Ectodermal cell (in vitro differentiated cells): ENCODE measurements at regions not wholly inside any gene's neighbourhood (a gene's known extent, or its start where the extent isn't known, plus 50 kb on each side); places are given as distances from the start of the nearest gene placed in this dataset.

Source experiments
- H3K27ac ChIP-seq: 2 replicates; pipeline ENCODE4 v1.7.0; 2013; ENCODE audit warnings: mild to moderate bottlenecking, low read depth, low read length; ENCODE audit not compliant: insufficient read depth, poor library complexity, severe bottlenecking
- H3K27me3 ChIP-seq: 2 replicates; pipeline ENCODE4 v1.7.0; 2013; ENCODE audit warnings: mild to moderate bottlenecking, low read length; ENCODE audit not compliant: insufficient read depth, control insufficient read depth, poor library complexity, severe bottlenecking
- H3K36me3 ChIP-seq: one replicate; pipeline ENCODE4 v1.7.0; 2013; ENCODE audit warnings: low read length; ENCODE audit not compliant: control insufficient read depth, insufficient read depth
- H3K4me1 ChIP-seq: one replicate; pipeline ENCODE4 v1.7.0; 2013; ENCODE audit warnings: low read length; ENCODE audit not compliant: control insufficient read depth, insufficient read depth
- H3K4me3 ChIP-seq: 2 replicates; pipeline ENCODE4 v1.7.0; 2013; ENCODE audit warnings: low read depth, low read length, control low read depth; ENCODE audit not compliant: insufficient read depth
- H3K9me3 ChIP-seq: 2 replicates; pipeline ENCODE4 v1.7.0; 2013; ENCODE audit warnings: mild to moderate bottlenecking, low read length, moderate library complexity; ENCODE audit not compliant: control insufficient read depth
- WGBS, 2 experiments: methylation state at CpG; one replicate each; pipeline ENCODE4 v1.1.7; 2013; ENCODE audit warnings: missing lambda C conversion rate in 2 of 2; 5-methylcytosine and 5-hydroxymethylcytosine counted together

DNA sequence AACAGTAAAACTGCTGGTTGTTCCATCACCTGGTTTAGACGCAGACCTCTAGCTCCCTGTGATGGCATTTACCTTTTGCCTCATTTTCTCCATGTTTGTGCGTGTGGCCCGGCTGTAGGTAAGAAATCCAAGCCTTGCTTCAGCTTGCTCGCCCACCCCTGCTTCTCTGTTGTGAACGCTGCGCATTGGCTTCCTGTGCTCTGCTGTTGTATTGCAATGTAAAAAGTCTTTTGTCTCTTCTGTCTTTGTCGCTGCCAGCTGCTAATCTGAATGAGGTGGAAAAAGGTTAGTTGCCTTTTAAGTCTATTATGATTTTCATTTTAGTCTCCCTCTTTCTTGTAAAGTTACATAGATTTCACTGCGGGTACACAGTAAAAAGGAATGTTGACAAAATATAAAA, 127.3 kb upstream of the PACRGL start:
- WGBS, 2 experiments, result 14 to 18% methylated on average over 6 to 8 of the region's 8 CpGs
- Histone ChIP-seq H3K4me1 (peaks cover 5% of the 10 kb centered on the region), H3K4me3 (no peak overlapping the region), H3K36me3 (no peaks in the 10 kb centered on the region), H3K27ac (no peak overlapping the region), H3K27me3 (no peaks in the 10 kb centered on the region), H3K9me3 (no peaks in the 10 kb centered on the region)

DNA sequence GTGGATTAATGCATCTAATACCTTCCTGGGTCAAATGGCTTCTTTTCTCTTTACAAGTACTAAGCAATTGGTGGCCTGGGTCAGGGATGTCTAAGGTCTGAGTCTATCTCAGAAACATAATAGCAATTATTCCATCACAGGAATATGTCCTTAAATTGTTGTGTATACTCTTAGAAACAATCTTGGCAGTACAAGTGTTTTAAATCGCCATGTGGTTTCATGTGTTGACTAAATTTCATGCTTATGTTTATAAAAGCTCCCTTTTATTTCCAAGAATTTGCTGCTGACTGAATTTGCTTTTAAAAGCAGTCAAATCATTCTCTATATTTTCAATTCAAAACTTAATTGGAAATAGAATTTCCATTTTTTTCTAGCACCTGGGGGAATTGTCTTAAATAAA, 125.3 kb upstream of the PACRGL start:
- Histone ChIP-seq H3K4me1 (peaks cover 5% of the 10 kb centered on the region), H3K4me3 (no peak overlapping the region), H3K27ac (no peak overlapping the region), H3K36me3 (no peaks in the 10 kb centered on the region), H3K9me3 (no peaks in the 10 kb centered on the region), H3K27me3 (no peaks in the 10 kb centered on the region)
- WGBS, 2 experiments, result 92% methylated on average over 1 of the region's 1 CpG; no CpG with 5 or more reads in 1 of the 2 experiments

GRCh38 chr4:20575486-20575885, 124.8 kb upstream of the PACRGL start:
- Histone ChIP-seq H3K27ac (no peak overlapping the region), H3K36me3 (no peaks in the 10 kb centered on the region), H3K9me3 (no peaks in the 10 kb centered on the region), H3K27me3 (no peaks in the 10 kb centered on the region), H3K4me3 (no peak overlapping the region), H3K4me1 (peaks cover 5% of the 10 kb centered on the region)
- WGBS, 2 experiments, result 66 to 79% methylated on average over 4 to 5 of the region's 5 CpGs

- Histone ChIP-seq H3K36me3 (no peaks in the 10 kb centered on the region), H3K9me3 (no peaks in the 10 kb centered on the region), H3K27ac (no peak overlapping the region), H3K4me3 (no peak overlapping the region), H3K4me1 (peaks cover 5% of the 10 kb centered on the region), H3K27me3 (no peaks in the 10 kb centered on the region)
Observed at GRCh38 chr4:20576861-20577260, 123.4 kb upstream of the PACRGL start.

- Histone ChIP-seq H3K36me3 (no peaks in the 10 kb centered on the region), H3K9me3 (no peaks in the 10 kb centered on the region), H3K4me3 (no peak overlapping the region), H3K27me3 (no peaks in the 10 kb centered on the region), H3K4me1 (peaks cover 5% of the 10 kb centered on the region), H3K27ac (no peak overlapping the region)
- 77 to 93% methylated on average over 1 of the region's 2 CpGs for WGBS, 2 experiments
Observed at GRCh38 chr4:20577702-20578101, 122.6 kb upstream of the PACRGL start.

GRCh38 chr4:20580907-20581306, 119.4 kb upstream of the PACRGL start:
- WGBS, 2 experiments, result 86 to 89% methylated on average over 2 of the region's 2 CpGs
- Histone ChIP-seq H3K4me3 (no peak overlapping the region), H3K9me3 (no peaks in the 10 kb centered on the region), H3K36me3 (no peaks in the 10 kb centered on the region), H3K27ac (no peak overlapping the region), H3K4me1 (no peaks in the 10 kb centered on the region), H3K27me3 (no peaks in the 10 kb centered on the region)

GRCh38 chr4:20589436-20589835, 110.8 kb upstream of the PACRGL start:
- H3K27ac ChIP-seq, result no peak overlapping the region
- H3K4me3 ChIP-seq, result no peak overlapping the region
- 53 to 83% methylated on average over 1 of the region's 1 CpG for WGBS, 2 experiments
- no peaks in the 10 kb centered on the region for H3K9me3 ChIP-seq
- H3K27me3 ChIP-seq, result no peaks in the 10 kb centered on the region
- H3K4me1 ChIP-seq, result no peaks in the 10 kb centered on the region
- H3K36me3 ChIP-seq, result no peaks in the 10 kb centered on the region

DNA sequence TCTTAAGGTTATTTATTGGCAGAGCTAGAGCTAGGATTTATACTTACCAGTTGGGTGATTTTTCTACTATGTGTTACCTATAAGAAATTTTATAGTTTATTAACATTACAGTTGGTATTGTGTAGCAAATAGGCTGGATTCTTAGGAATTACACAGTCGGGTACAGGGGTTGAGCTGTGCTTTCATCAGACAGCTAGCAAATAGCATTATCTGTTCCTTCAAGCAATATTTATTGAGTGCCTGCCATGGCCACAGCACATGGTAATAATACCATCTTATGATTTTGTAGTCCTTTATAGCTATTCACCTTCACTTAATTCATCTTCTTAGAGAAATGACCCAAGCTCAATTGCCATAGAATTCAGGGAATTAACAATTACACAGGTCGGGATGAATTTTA, 109.4 kb upstream of the PACRGL start:
- Histone ChIP-seq H3K36me3 (no peaks in the 10 kb centered on the region), H3K9me3 (no peaks in the 10 kb centered on the region), H3K4me1 (no peaks in the 10 kb centered on the region), H3K27me3 (no peaks in the 10 kb centered on the region), H3K27ac (no peak overlapping the region), H3K4me3 (no peak overlapping the region)
- WGBS, 2 experiments, result 79 to 97% methylated on average over 2 of the region's 2 CpGs

- Histone ChIP-seq H3K36me3 (no peaks in the 10 kb centered on the region), H3K27ac (no peak overlapping the region), H3K9me3 (no peaks in the 10 kb centered on the region), H3K27me3 (no peaks in the 10 kb centered on the region), H3K4me3 (no peak overlapping the region), H3K4me1 (no peaks in the 10 kb centered on the region)
- 100% methylated on average over 1 to 2 of the region's 2 CpGs for WGBS, 2 experiments
Observed at GRCh38 chr4:20591571-20591970, 108.7 kb upstream of the PACRGL start.

GRCh38 chr4:20592013-20592412, 108.2 kb upstream of the PACRGL start:
- WGBS, 2 experiments, result 95 to 100% methylated on average over 3 of the region's 3 CpGs
- H3K9me3 ChIP-seq, result no peaks in the 10 kb centered on the region
- H3K4me1 ChIP-seq, result no peaks in the 10 kb centered on the region
- H3K4me3 ChIP-seq, result no peak overlapping the region
- no peak overlapping the region for H3K27ac ChIP-seq
- H3K36me3 ChIP-seq, result no peaks in the 10 kb centered on the region
- H3K27me3 ChIP-seq, result no peaks in the 10 kb centered on the region

DNA sequence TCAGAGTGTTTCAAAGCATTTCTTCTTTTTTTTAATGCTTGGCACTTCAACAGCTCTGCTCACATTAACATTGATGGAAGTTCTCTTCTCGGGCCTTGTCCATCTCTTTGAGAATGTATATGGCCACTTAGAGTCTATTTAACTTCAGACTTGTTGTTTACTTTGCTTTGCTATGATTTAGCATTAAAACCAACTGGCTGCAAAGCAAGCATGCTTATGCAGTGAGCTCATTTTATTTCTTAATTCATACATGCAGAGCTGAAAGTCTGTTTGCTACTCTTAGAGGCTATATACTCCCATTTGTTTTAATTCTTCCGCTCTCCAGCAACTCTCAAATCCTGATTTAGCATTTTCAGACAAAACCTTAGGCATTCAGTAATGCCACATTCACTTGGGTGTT, 107.6 kb upstream of the PACRGL start:
- Histone ChIP-seq H3K27me3 (no peaks in the 10 kb centered on the region), H3K36me3 (no peaks in the 10 kb centered on the region), H3K9me3 (no peaks in the 10 kb centered on the region), H3K4me1 (no peaks in the 10 kb centered on the region), H3K27ac (no peak overlapping the region), H3K4me3 (no peak overlapping the region)
- WGBS, 2 experiments, result 87 to 97% methylated on average over 2 of the region's 2 CpGs
